Stimulated activated CD4-positive, alpha-beta T cell treated with anti-CD3 and anti-CD28 coated beads, Interleukin-4, amount 100 ng/mL, for 48 hours (primary cell): ENCODE measurements at regions not wholly inside any gene's neighbourhood (a gene's known extent, or its start where the extent isn't known, plus 50 kb on each side); places are given as distances from the start of the nearest gene placed in this dataset.
"Not testable (repeated sequence)": the region's sequence is repeated elsewhere in the genome, so short reads cannot be mapped to it uniquely, and the experiment has no call there.

ENCODE experiments used
- DNase-seq, 2 donors: peaks; one replicate each; pipeline ENCODE4 v3.0.0-alpha.2; 2020; ENCODE audit warnings: low read depth in 2 of 2

GRCh38 chr9:78713614-78714405 is 416.9 kb downstream of the PSAT1 start:
- no peak for DNase-seq

DNA sequence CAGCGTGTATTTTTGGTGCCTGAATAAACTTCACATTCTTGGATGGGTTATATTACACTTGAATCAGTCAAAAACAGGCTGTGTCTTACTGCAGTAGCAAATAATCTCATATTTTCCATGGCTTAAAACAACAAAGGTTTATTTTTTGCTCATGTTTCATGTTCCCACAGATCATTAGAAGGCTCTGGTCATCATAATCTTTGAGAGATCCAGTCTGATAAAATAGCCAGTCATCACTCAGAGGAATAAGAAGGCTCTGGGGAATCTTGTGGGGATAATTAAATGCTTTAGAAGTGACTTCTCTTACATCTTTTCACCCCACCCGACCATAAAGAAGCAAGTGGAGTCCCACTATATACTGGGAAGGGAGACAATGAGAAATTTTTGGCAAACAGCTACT is 417.7 kb downstream of the PSAT1 start:
- no peak for DNase-seq

- not testable (repeated sequence) for DNase-seq
Measured at GRCh38 chr9:78719029-78719428, 422.1 kb downstream of the PSAT1 start.

- no peak for DNase-seq
Measured at GRCh38 chr9:78724896-78725295, 428.0 kb downstream of the PSAT1 start.

GRCh38 chr9:78725503-78725902 is 428.6 kb downstream of the PSAT1 start:
- no peak for DNase-seq

GRCh38 chr9:78745331-78745730 is 448.4 kb downstream of the PSAT1 start:
- DNase-seq: no peak

GRCh38 chr9:78746010-78746409 is 449.1 kb downstream of the PSAT1 start:
- DNase-seq: no peak

- no peak for DNase-seq
Measured at GRCh38 chr9:78753039-78753438, 456.1 kb downstream of the PSAT1 start.

GRCh38 chr9:78756813-78757510 is 460.0 kb downstream of the PSAT1 start:
- DNase-seq: no peak

DNA sequence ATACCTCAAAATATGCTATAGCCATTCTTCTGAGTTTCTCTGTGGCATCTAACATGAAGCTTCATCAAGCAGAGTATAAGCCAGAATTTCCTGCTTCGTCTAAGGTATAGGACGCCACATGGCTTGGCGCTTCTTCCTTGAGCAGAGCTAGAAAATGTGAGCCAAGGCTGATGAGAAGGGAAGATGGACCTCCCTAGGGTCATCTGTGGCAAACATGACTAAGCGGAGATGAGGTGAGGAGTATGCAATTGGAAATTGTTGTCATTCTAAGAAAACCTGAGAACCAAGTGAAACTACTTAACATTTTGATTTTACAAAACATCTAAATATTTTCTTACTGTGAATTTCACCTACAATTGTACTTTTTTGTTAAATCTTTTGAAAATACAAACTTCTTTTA is 466.5 kb downstream of the PSAT1 start:
- no peak for DNase-seq

GRCh38 chr9:78765861-78766260 is 468.9 kb downstream of the PSAT1 start:
- DNase-seq: no peak

DNA sequence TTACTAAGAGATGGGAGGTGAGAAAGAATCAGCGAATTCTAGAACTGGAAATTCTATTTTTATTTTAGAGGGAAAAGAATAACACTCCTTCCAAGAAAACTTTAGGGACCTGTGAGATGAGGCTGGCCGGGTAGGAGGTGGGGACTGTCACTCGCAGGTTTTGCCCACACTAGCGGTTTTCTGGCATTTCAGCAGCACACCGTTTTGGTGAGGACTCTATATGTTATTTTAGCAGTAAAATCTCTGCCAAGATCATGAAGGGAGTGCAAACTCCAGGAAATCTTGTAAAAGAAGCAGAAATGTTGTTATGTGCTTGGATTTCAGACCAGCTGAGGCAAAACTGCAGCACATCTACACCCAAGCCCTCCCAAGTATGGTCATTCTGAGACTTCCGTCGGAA is 470.6 kb downstream of the PSAT1 start:
- no peak for DNase-seq

GRCh38 chr9:78769690-78770089 is 472.8 kb downstream of the PSAT1 start:
- no peak for DNase-seq

GRCh38 chr9:78775211-78775610 is 478.3 kb downstream of the PSAT1 start:
- DNase-seq: no peak

DNA sequence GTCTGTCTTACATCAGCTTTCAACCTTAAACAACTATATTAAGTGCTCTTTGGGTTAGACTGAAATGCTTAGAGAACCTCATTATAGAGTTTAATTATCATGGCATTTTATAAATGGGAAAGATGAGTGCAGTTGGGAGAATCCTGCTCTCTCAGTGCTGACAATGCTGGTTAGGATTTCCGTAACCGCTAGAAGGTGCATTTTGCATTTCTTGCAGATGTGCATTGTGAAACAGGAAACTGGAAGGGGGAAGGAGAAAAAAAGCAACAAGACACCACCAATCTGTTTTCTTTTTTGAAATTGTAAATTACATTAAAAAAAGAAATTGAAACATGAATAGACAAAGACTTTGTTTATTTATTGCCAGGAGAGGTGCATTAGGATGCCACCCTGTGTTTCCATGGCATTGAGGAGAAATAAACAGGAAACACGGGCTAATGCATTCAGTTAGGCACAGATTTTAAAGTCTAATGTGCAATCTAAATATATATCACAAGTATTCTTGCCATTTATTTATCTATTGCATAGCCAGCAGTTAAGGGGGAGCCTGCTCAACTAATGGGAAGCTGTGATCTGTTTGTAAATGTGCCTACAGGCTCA is 478.9 kb downstream of the PSAT1 start:
- DNase-seq: no peak

DNA sequence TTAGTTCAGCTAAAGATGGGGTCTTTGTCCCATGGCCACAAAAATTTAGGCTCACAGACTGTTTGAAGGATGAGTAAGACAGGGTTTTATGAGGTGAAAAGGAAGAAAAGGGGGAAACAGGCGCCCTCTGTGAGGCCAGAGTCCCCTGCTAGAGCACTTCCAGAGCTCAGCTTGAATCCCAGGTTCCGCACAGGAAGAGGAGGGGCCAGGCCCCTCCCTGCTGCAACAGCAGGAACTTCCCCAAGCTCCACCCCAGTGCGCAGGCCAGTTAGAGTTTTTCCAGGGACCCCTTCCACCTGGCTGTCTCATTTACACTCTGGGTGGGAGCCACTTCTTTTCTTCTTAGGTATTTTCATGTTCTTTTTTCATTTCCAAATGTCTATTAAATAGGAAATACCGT is 480.8 kb downstream of the PSAT1 start:
- no peak for DNase-seq

DNA sequence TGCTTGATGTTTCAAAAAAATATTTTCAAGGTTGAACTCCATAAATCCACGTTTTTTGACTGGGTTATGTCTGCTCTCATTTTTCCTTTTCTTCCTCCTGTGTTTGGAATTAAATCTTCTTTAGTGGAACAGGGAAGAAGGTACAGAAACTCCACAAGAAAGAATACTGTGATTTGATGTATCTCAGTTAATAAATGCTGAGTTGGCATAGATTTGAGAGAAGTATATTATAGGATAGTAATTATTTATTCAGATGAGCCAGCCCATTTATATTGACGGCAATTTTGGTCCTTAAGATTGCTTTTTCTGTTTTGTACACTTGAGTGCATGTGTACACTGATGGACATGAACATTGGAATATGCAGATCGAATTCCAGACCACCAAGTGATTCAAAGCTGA is 481.4 kb downstream of the PSAT1 start:
- no peak for DNase-seq

- DNase-seq: no peak
Measured at GRCh38 chr9:78778861-78779374, 482.0 kb downstream of the PSAT1 start.

- DNase-seq: no peak
Measured at GRCh38 chr9:78781681-78782080, 484.8 kb downstream of the PSAT1 start.

DNA sequence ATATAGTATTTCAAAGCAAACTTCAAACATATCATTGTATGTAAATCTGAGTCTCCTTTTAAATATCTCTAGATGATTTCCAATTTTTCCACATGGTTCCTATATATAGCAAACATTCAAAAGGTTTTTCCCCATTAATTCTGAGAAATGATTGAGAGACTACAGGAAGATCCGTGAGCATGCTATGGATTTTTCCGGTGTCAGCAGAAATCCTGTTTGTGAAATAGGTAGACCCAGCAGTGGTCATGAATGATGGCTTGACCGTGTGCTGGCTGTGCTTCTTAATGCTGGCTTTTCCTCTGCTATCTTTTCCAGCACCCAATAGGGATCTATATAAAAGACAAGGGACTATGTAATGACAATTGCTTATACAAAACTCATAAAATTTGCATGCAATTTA is 485.3 kb downstream of the PSAT1 start:
- no peak for DNase-seq

GRCh38 chr9:78782858-78783257 is 485.9 kb downstream of the PSAT1 start:
- DNase-seq: no peak

DNA sequence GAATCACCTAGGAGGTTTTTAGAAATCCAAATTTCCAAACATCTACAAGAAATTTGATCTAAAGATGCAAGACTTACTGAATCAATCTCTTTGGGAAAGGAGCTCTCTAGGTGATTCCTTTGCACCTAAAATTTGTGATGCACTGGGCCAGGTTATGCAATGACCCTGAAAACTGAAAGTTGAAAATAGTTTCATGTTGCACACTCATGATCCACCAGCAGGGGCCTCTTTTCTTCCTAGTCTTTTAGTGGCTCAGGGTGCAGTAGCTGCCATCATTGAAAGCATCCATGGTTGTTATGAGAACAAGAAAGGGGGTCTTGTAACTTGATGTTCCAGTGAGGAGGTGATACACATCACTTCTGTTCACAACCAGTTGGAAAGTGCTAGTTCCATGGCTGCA is 486.8 kb downstream of the PSAT1 start:
- no peak for DNase-seq

DNA sequence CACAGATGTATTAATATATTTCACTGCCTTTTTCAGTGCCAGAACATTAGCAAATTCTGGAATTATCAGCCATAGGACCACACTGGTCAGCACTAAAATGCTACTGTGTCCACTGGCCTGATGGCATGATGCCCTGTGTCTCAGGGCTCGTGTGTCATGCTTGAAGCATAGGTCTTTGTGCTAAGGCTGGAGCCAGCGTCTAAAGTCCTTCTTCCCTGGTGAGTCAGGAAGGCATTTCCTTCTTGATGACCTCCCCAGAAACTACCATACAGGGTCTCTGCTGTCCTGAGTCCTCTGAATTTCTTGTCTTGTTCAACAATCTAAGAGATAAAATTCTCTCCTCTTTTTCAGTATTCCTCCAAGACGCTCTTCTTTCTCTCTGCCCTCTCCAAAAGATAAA is 489.9 kb downstream of the PSAT1 start:
- DNase-seq: no peak
